ENCODE measurements at regions not wholly inside any gene's neighbourhood (a gene's known extent, or its start where the extent isn't known, plus 50 kb on each side); places are given as distances from the start of the nearest gene placed in this dataset.

- no peak overlapping the region for H3K4me3 ChIP-seq (ENCODE audit: low read length)
- H3K36me3 Mint-ChIP-seq (ENCODE audit: low read depth) = no peaks in the 10 kb centered on the region
- TF ChIP-seq, protein P1, sequence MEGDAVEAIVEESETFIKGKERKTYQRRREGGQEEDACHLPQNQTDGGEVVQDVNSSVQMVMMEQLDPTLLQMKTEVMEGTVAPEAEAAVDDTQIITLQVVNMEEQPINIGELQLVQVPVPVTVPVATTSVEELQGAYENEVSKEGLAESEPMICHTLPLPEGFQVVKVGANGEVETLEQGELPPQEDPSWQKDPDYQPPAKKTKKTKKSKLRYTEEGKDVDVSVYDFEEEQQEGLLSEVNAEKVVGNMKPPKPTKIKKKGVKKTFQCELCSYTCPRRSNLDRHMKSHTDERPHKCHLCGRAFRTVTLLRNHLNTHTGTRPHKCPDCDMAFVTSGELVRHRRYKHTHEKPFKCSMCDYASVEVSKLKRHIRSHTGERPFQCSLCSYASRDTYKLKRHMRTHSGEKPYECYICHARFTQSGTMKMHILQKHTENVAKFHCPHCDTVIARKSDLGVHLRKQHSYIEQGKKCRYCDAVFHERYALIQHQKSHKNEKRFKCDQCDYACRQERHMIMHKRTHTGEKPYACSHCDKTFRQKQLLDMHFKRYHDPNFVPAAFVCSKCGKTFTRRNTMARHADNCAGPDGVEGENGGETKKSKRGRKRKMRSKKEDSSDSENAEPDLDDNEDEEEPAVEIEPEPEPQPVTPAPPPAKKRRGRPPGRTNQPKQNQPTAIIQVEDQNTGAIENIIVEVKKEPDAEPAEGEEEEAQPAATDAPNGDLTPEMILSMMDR (IDR thresholded peaks at IDR 0.05) = no peak
- H3K27me3 Mint-ChIP-seq = no peaks in the 10 kb centered on the region
- H3K4me1 ChIP-seq (ENCODE audit: insufficient read depth, low read length) = no peaks in the 10 kb centered on the region
- H3K4me1 Mint-ChIP-seq (ENCODE audit: low read depth) = no peaks in the 10 kb centered on the region
- H3K27ac Mint-ChIP-seq = no peak overlapping the region
- no peak overlapping the region for H3K27ac ChIP-seq (ENCODE audit: low read depth in 1 of 2, low read length in 2 of 2)
- peaks cover 0 to 4% of the 10 kb centered on the region in 2 experiments for H3K9me3 ChIP-seq (ENCODE audit: control insufficient read depth in 1 of 2, insufficient read depth in 1 of 2, low read length in 2 of 2)
- intact Hi-C loops (cut with DNase I, micrococcal nuclease) = no loop called here
- H3K36me3 ChIP-seq (ENCODE audit: insufficient read depth, low read length) = no peaks in the 10 kb centered on the region
- ChIA-PET CTCF (no interaction called here), POLR2A (no interaction called here)
- H3K4me3 Mint-ChIP-seq = no peak overlapping the region
- no peak for DNase-seq
- H3K27me3 ChIP-seq (ENCODE audit: control insufficient read depth in 1 of 2, insufficient read depth in 2 of 2, low read length in 2 of 2) = no peaks in the 10 kb centered on the region
- peaks cover 8% of the 10 kb centered on the region for H3K9me3 Mint-ChIP-seq
- no peak for ATAC-seq (ENCODE audit: poor library complexity)
Measured at GRCh38 chr11:80519596-80520506, 1079.0 kb upstream of the TENM4 start.

- H3K27me3 ChIP-seq (ENCODE audit: control insufficient read depth in 1 of 2, insufficient read depth in 2 of 2, low read length in 2 of 2) = no peaks in the 10 kb centered on the region
- no peak for ATAC-seq (ENCODE audit: poor library complexity)
- Mint-ChIP-seq H3K9me3 (peaks cover 16% of the 10 kb centered on the region), H3K4me1 (ENCODE audit: low read depth) (no peaks in the 10 kb centered on the region), H3K4me3 (no peak overlapping the region), H3K27me3 (no peaks in the 10 kb centered on the region), H3K27ac (no peak overlapping the region), H3K36me3 (ENCODE audit: low read depth) (no peaks in the 10 kb centered on the region)
- no peaks in the 10 kb centered on the region for H3K4me1 ChIP-seq (ENCODE audit: insufficient read depth, low read length)
- ChIA-PET CTCF (no interaction called here), POLR2A (no interaction called here)
- H3K4me3 ChIP-seq (ENCODE audit: low read length) = no peak overlapping the region
- H3K27ac ChIP-seq (ENCODE audit: low read depth in 1 of 2, low read length in 2 of 2) = no peak overlapping the region
- intact Hi-C loops (cut with DNase I, micrococcal nuclease) = no loop called here
- no peaks in the 10 kb centered on the region for H3K36me3 ChIP-seq (ENCODE audit: insufficient read depth, low read length)
- TF ChIP-seq, protein P1 (IDR thresholded peaks at IDR 0.05) = no peak
- H3K9me3 ChIP-seq (ENCODE audit: control insufficient read depth in 1 of 2, insufficient read depth in 1 of 2, low read length in 2 of 2) = peaks cover 0 to 4% of the 10 kb centered on the region in 2 experiments
- no peak for DNase-seq
Measured at GRCh38 chr11:80517701-80518100, 1076.9 kb upstream of the TENM4 start.

GRCh38 chr11:80515097-80515496, 1074.3 kb upstream of the TENM4 start:
- no peaks in the 10 kb centered on the region for H3K36me3 ChIP-seq (ENCODE audit: insufficient read depth, low read length)
- no peak overlapping the region for H3K27ac Mint-ChIP-seq
- no peak overlapping the region for H3K4me3 ChIP-seq (ENCODE audit: low read length)
- ATAC-seq (ENCODE audit: poor library complexity) = no peak
- CTCF ChIA-PET = no interaction called here
- no peaks in the 10 kb centered on the region for H3K27me3 Mint-ChIP-seq
- TF ChIP-seq, protein P1 (IDR thresholded peaks at IDR 0.05) = no peak
- DNase-seq = no peak
- POLR2A ChIA-PET = no interaction called here
- H3K27ac ChIP-seq (ENCODE audit: low read depth in 1 of 2, low read length in 2 of 2) = no peak overlapping the region
- H3K4me1 Mint-ChIP-seq (ENCODE audit: low read depth) = no peaks in the 10 kb centered on the region
- peaks cover 16% of the 10 kb centered on the region for H3K9me3 Mint-ChIP-seq
- H3K36me3 Mint-ChIP-seq (ENCODE audit: low read depth) = no peaks in the 10 kb centered on the region
- H3K9me3 ChIP-seq (ENCODE audit: control insufficient read depth in 1 of 2, insufficient read depth in 1 of 2, low read length in 2 of 2) = peaks cover 0 to 4% of the 10 kb centered on the region in 2 experiments
- intact Hi-C loops (cut with DNase I, micrococcal nuclease) = no loop called here
- no peaks in the 10 kb centered on the region for H3K4me1 ChIP-seq (ENCODE audit: insufficient read depth, low read length)
- H3K4me3 Mint-ChIP-seq = no peak overlapping the region
- H3K27me3 ChIP-seq (ENCODE audit: control insufficient read depth in 1 of 2, insufficient read depth in 2 of 2, low read length in 2 of 2) = no peaks in the 10 kb centered on the region

Data from CD4-positive, alpha-beta T cell (primary cell).